HG03342 (cell line): ENCODE measurements at regions not wholly inside any gene's neighbourhood (a gene's known extent, or its start where the extent isn't known, plus 50 kb on each side); places are given as distances from the start of the nearest gene placed in this dataset.
A peak's percentile ranks its signal among the peaks of the same experiment; 100 is the strongest.

Experiments
- ATAC-seq: cut with Tn5 transposase; IDR thresholded peaks from one replicate; pipeline ENCODE4 v1.9.1; 2021; ENCODE audit warnings: mild to moderate bottlenecking, moderate library complexity; ENCODE audit not compliant: unreplicated experiment

- no peak for ATAC-seq
Measured at GRCh38 chr18:2075499-2075898, 495.8 kb downstream of the METTL4 start.

GRCh38 chr18:2082676-2083075, 488.6 kb downstream of the METTL4 start:
- ATAC-seq: no peak

- no peak for ATAC-seq
Measured at GRCh38 chr18:2083691-2084090, 487.6 kb downstream of the METTL4 start.

GRCh38 chr18:2086439-2086838, 484.9 kb downstream of the METTL4 start:
- no peak for ATAC-seq

GRCh38 chr18:2087877-2088673, 483.2 kb downstream of the METTL4 start:
- ATAC-seq: no peak

DNA sequence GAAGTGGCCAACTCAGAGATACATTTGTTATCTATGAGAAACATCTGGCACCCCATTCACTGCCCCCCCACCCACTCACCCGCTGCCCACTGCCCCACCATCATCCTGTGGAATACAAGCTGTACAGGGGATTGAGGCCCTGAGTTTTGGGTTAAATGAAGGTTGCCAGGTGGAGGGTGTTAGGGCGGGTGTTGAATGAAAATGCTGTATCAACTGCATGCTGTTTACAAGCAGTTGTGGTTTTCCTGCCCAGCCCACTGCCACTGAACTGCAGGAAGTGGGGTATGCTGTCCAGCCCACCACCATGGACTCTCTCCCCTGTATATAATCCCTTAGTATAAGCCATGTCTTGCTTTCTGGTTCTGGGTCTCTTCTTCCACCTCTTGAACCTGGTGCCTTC, 481.9 kb downstream of the METTL4 start:
- no peak for ATAC-seq

DNA sequence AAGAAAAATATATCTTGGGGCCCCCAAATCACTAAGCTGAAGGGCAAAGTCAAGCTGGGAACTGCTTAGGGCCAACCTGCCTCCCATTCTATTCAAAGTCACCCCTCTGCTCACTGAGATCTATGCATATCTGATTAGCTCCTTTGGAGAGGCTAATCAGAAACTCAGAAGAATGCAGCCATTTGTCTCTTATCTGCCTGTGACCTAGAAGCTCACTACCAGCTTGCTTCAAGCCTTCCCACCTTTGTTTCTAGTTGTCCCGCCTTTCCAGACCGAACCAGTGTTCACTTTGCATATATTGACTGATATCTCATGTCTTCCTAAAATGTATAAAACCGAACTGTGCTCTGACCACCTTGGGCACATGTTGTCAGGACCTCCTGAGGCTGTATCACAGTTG, 479.4 kb downstream of the METTL4 start:
- ATAC-seq: no peak

GRCh38 chr18:2096551-2096950, 474.8 kb downstream of the METTL4 start:
- ATAC-seq: no peak

DNA sequence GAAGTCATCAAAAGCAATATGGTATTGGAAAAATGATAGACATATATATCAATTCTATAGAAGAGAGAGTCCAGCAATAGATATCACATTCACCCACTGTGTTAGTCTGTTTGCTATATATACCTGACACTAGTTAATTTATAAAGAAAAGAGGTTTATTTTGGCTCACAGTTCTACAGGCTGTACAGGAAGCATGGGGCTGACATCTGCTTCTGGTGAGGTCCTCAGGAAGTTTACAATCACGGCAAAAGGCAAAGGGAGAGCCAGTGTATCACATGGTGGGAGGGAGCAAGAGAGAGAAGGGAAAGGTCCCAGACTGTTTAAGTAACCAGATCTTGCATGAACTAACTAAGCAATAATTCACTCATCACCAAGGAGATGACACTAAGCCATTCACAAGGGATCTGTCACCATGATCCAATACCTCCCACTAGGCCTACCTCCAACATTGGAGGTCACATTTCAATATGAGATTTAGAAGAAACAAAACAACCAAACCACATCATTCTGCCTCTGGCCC, 470.6 kb downstream of the METTL4 start:
- no peak for ATAC-seq

- peak; percentile 62 for ATAC-seq
Measured at GRCh38 chr18:2102022-2102421, 469.3 kb downstream of the METTL4 start.

DNA sequence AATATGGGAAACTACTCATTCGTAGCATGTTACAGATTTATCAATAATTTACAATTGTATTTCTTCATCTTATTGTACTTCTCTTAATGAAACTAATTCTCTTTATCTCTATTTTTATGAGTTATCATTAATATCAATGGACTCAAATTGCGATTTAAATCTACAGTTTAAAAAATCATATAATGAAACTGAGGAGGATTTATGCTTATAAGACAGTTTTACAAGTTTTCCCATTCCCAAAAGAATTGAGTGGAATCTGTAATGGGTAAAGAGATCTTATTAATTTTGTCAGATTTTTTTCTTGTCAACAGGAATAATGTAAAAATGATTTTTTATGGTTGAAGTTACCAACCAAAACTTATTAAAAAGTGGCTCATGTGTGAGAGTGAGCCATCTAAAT, 468.0 kb downstream of the METTL4 start:
- ATAC-seq: no peak

GRCh38 chr18:2104620-2105462, 466.5 kb downstream of the METTL4 start:
- peak; percentile 88 for ATAC-seq

GRCh38 chr18:2108591-2108990, 462.7 kb downstream of the METTL4 start:
- no peak for ATAC-seq

GRCh38 chr18:2111456-2111855, 459.8 kb downstream of the METTL4 start:
- no peak for ATAC-seq

DNA sequence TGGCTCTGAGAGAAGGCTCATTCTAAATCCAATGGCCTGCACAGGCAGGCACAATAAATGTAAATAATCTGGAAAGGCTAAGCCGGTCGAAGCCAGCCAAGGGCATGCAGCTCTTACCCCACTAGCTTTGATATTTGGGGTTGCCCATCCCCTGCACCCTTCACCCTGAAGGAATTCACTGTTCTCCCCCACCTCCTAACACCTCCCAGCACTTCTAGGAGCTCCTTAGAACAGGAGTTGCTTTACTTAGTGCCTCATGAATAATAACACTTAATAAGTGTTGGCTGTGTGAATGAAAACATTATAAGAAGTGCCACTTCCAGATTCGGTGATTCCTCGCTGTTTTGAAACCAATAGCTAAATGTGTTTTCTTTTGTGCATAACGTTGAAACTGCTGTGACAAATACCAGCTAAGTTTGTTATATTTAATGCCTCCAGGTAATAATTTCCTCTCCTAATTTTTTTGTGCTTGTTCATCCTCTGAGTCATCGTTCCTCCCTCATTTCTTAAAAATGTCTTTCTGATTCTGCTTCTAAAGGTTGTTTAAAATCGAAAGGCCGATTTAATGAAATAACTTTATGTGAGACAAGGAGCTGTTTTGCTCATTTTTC, 458.8 kb downstream of the METTL4 start:
- ATAC-seq: no peak

GRCh38 chr18:2114289-2114688, 457.0 kb downstream of the METTL4 start:
- no peak for ATAC-seq

DNA sequence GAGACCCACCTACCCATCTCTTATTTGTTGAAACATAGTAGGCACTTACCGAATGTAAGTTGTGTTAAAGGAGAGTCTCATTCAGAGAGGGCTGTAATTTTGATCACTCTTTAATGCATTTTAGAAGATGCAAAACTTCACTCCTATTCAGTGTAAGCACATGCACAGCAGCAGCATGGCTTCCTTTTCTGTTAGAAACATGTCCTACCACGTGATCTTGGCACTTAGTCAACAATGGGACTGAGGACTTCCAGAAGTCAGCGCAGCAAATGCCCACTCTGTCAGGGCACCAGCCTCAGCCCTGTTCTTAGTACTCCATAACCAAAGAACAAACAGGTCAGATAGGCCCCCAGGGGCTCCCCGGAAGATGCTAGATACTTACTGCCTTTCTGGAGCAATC, 456.5 kb downstream of the METTL4 start:
- no peak for ATAC-seq

DNA sequence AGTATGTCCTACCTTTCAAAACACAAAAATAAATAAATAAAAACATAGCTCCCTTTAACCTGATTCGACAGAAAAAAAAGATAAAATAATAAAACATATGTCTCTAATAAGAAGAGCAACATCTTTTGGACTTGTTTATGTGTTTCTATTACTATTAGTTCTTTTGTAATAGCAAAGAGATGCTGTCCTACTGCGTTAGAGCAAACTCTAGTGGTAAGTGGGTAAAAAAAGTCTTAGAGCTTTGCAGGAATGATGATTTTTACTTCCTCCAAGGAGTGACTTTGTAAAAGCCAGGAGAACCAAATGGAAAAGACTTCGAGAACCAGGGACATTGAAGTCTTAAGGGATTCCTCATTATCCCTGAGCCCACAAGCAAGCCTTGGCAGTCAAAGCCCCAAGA, 450.1 kb downstream of the METTL4 start:
- ATAC-seq: no peak

GRCh38 chr18:2123077-2123476, 448.2 kb downstream of the METTL4 start:
- ATAC-seq: no peak

DNA sequence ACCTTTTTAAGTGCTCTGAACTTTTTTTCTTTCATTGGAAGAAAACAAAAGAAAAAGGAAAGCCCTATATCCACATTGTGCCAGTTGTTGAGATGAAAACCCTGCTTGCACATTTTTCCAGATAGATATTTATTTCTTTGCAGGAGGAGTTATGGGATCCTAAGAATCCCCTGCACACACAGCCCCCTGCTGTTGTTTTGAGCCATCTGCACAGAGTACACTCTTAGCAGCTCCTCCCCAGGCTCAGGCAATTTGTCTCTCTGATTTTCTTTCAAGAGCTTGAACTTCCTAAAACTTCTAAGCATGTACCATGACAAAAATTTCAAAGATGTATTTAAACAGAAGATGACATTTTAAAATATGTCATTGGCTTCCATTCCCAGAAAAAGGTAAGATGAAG, 436.9 kb downstream of the METTL4 start:
- ATAC-seq: no peak

GRCh38 chr18:2135309-2135708, 436.0 kb downstream of the METTL4 start:
- ATAC-seq: no peak

- ATAC-seq: no peak
Measured at GRCh38 chr18:2138552-2138951, 432.8 kb downstream of the METTL4 start.
